Fibroblast of the aortic adventitia (primary cell): ENCODE measurements at regions not wholly inside any gene's neighbourhood (a gene's known extent, or its start where the extent isn't known, plus 50 kb on each side); places are given as distances from the start of the nearest gene placed in this dataset.
"Not testable (repeated sequence)": the region's sequence is repeated elsewhere in the genome, so short reads cannot be mapped to it uniquely, and the experiment has no call there.

Experiments
- DNase-seq: peaks from one replicate; pipeline ENCODE4 v3.0.0-alpha.2; 2010; ENCODE audit warnings: low read depth
- H3K4me3 ChIP-seq: 2 replicates; pipeline ENCODE4 v1.5.1; 2011; ENCODE audit warnings: low read depth, mild to moderate bottlenecking, control low read depth, low read length, moderate library complexity
- TF ChIP-seq, protein P1 (sequence below): IDR thresholded peaks from 2 replicates; pipeline ENCODE4 v1.5.1; 2011; ENCODE audit warnings: mild to moderate bottlenecking, low read length, control low read depth, inconsistent platforms; ENCODE audit not compliant: insufficient read depth

DNA sequence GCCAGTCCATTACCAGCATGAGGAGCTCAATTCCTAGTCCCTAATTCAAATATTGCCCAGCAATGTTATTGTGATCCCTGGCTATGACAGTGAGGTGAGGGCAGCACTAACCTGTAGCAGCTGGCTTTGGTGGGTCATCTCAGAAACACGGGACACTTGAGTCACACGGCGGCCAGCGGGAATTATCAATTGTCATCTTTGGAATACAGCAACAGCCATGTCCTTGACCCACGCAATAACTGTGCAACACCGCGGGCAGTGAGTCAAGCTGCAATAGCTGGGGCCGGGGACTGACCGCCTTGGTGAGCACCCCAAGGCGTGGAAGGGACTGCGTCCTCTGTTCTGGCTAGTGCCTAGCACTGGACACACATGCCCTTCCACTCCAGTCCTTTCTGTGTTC is 62.5 kb upstream of the ALDH1B1 start:
- H3K4me3 ChIP-seq, result no peak overlapping the region
- TF ChIP-seq, protein P1, sequence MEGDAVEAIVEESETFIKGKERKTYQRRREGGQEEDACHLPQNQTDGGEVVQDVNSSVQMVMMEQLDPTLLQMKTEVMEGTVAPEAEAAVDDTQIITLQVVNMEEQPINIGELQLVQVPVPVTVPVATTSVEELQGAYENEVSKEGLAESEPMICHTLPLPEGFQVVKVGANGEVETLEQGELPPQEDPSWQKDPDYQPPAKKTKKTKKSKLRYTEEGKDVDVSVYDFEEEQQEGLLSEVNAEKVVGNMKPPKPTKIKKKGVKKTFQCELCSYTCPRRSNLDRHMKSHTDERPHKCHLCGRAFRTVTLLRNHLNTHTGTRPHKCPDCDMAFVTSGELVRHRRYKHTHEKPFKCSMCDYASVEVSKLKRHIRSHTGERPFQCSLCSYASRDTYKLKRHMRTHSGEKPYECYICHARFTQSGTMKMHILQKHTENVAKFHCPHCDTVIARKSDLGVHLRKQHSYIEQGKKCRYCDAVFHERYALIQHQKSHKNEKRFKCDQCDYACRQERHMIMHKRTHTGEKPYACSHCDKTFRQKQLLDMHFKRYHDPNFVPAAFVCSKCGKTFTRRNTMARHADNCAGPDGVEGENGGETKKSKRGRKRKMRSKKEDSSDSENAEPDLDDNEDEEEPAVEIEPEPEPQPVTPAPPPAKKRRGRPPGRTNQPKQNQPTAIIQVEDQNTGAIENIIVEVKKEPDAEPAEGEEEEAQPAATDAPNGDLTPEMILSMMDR, result no peak
- no peak for DNase-seq

GRCh38 chr9:38328765-38329164 is 63.7 kb upstream of the ALDH1B1 start:
- DNase-seq, result no peak
- TF ChIP-seq, protein P1, result no peak
- H3K4me3 ChIP-seq, result no peak overlapping the region

DNA sequence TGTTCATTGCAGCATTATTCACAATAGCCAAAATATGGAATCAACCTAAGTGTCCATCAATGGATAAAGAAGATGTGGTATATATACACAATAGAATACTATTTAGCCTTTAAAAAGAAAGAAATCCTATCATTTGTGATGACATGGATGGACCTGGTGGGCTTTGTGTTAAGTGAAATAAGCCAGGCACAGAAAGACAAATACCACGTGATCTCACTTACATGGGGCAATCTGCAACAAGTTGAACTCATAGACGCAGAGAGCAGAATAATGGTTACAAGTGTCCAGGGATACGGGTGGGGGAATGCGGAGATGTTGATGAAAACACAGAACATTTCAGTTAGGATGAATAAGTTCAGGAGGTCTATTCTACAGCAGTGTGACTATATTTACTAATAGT is 66.4 kb upstream of the ALDH1B1 start:
- no peak for DNase-seq
- TF ChIP-seq, protein P1, result no peak
- H3K4me3 ChIP-seq, result no peak overlapping the region

DNA sequence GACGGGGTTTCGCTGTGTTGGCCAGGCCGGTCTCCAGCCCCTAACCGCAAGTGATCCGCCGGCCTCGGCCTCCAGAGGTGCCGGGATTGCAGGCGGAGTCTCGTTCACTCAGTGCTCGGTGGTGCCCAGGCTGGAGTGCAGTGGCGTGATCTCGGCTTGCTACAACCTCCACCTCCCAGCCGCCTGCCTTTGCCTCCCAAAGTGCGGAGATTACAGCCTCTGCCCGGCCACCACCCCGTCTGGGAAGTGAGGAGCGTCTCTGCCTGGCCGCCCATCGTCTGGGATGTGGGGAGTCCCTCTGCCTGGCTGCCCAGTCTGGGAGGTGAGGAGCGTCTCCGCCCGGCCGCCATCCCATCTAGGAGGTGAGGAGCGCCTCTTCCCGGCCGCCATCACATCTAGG is 68.3 kb upstream of the ALDH1B1 start:
- DNase-seq, H3K4me3 ChIP-seq: not testable (repeated sequence)

DNA sequence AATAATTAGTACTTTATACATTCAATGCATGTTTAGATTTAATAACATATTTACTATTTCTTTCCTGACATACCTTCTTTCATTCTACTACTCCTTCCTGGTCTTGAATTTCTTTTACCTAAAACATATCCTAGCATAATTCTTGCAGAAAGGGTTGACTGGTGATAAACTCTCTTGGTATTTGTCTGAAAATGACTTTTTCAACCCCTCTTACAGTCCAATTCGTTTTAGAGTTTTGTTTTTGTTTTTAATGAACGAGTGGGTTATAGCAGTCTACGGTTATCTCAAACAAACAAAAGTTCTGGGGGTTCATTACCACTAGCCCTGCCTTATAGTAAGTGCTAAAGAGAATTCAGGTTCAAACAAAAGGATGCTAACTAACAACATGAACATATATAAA is 69.6 kb upstream of the ALDH1B1 start:
- TF ChIP-seq, protein P1, result no peak
- DNase-seq, result no peak
- H3K4me3 ChIP-seq, result no peak overlapping the region

DNA sequence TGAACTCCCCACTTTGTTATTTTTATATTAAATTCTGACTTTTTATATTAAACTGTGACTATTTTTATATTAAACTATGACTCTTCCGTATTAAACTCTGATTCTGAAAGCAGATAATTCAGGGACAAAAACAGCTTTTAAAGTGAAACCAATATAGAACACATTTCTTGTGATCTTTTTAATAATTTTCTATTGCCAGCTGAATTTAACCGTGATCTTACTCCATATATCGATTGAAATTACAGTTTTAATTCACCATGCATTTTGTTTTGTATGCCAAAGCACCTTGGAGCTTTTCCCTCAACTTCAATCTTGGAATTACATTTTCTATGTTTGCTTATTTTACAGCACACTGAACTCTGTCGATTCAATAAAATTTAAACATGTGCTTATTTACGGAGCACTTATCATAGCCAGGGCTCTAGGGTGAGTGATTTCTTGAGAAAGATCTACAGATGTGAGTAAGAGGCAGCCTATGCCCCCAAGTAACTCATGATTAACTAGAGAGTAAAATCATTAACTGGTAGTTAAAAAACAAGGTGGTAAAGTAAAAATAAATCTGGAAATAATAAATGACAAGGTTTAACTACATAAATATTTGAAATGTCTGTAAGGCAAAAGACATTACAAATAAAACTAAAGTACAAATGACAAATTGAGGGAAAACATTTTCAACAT is 72.9 kb upstream of the ALDH1B1 start:
- peak; percentile 6 for DNase-seq
- H3K4me3 ChIP-seq, result no peak overlapping the region
- TF ChIP-seq, protein P1, result no peak

DNA sequence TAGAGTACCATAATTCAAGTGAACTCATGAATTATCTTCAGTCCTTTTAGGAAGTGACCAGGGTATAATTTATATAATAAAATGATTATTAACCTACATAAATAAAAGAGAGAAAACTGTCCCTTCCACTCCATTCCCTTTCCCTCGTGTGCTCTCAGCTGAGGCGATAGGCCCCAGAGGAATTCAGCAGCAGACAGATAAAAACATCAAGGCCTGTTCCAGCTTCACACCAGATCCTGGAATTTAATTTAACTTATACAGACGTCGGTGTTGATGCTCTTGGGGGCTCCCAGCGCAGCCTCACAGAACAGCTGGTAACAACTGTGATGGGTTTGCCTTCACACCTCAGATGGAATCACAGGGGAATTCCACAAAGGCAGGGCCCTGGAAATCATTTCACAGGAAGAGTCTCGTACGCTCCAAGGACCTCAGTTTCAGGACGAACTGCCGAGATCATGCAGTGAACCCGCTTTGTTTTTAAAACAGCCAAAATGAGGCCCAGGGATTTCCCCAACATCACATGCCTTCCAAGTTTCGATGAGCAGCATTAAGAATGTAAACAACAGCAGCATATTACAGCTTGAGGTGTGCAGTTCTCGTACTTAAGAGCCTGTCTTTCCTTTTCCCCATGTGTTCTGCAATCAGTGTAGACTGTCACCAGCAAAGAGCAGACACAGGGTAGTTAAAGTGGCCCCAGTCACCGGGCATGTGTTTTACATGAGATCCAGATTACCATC is 73.6 kb upstream of the ALDH1B1 start:
- peak; percentile 35 for DNase-seq

More for the DNA sequence above, 73.6 kb upstream of the ALDH1B1 start:
- TF ChIP-seq, protein P1, result no peak
- peak overlapping the region; percentile 19 for H3K4me3 ChIP-seq
